DMS153 (cell line): ENCODE measurements at regions not wholly inside any gene's neighbourhood (a gene's known extent, or its start where the extent isn't known, plus 50 kb on each side); places are given as distances from the start of the nearest gene placed in this dataset.
"Not testable (repeated sequence)": the region's sequence is repeated elsewhere in the genome, so short reads cannot be mapped to it uniquely, and the experiment has no call there.

Source experiments
- DNase-seq: peaks from one replicate; lab custom pipeline; 2025; lab: John Stamatoyannopoulos, UW

DNA sequence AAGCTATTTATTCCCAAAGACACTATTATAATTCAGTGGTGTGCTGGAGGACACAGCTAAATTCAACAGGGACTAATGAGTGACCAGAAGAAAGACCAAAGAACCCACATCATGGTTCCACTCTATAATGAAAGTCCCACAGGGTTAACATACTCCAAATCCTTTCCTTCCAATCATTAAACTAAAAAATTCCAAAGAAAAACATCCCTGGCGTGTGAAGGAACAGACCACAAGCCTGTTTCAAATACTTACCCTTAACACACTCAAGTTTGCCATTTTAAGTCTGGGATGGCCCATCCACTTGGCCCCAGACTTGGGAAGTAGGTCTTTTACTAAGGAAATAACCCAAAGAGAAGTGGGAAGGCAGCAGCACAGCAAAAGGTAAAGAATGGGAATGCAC is 150.1 kb upstream of the CCDC150 start:
- no peak for DNase-seq

DNA sequence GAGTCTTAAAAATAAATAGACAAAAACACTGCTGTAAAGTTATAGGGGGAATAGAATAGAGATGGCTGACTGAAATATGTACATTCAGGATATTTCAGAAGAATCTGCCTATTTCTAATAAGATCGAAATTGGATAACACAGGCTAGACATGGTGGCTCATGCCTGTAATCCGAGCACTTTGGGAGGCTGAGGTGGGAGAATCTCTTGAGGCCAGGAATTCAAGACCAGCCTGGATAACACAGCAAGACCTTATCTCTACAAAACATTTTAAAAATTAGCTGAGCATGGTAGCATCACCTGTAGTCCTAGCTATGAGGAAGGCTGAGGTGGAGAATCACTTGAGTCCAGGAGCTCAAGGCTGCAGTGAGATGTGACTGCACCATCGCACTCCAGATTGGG is 146.6 kb upstream of the CCDC150 start:
- DNase-seq: no peak

DNA sequence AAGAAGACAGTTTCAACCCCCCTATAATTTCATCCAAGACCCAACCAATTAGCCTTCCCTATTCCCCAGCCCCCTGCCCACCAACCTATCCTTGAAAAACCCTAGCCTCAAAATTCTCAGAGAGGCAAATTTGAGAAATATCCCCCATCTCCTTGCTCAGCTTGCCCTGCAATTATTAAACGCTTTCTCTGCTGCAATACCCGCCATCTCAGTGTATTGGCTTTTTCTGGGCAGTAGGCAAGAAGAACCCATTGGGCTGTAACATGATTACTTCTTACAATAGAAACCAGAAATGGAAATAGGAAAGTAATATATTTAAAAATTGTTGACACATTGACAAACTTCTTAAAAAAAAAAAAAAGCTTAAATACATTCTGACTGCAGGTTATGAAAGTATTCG is 140.6 kb upstream of the CCDC150 start:
- no peak for DNase-seq

GRCh38 chr2:196499686-196500085 is 139.8 kb upstream of the CCDC150 start:
- no peak for DNase-seq

GRCh38 chr2:196500686-196501431 is 138.7 kb upstream of the CCDC150 start:
- no peak for DNase-seq

DNA sequence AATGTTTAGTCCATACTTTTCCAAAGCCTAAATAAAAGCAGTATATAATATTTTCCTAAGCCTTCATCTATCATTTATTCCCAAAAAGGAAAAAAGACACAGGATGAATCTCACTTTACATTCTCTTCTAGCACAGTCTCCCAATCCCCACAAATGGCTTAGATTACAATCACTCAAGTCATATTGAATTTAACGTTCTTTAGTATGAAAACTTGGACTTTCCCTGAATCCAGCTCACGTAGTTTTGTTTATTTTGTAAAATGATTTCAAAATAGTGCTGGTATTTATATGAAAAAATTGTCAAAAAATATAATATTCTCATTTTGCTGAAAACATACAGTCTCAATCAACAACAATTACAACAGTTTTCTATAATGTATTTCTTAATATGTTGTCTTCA is 137.7 kb upstream of the CCDC150 start:
- DNase-seq: no peak

DNA sequence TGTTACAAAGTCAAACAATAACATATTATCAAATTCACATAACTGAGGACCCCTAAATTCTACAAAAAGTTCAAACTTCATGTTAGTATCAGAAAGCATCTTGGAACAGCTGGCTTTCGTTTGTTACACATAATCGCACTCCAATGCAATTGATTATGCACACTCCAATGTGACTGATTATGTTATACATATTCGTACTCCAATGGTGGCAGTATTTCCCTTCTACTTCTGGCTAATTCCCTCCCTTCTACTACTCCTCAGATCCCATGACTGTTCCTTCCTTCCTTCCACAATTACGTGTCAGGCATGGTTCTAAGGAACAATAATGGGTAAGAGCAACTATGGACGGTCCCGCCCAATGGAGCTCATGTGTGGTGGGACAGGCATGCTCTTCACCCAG is 137.1 kb upstream of the CCDC150 start:
- DNase-seq: no peak

GRCh38 chr2:196503398-196503797 is 136.1 kb upstream of the CCDC150 start:
- DNase-seq: no peak

- DNase-seq: no peak
Observed at GRCh38 chr2:196504788-196505187, 134.7 kb upstream of the CCDC150 start.

- no peak for DNase-seq
Observed at GRCh38 chr2:196510246-196510645, 129.3 kb upstream of the CCDC150 start.

- no peak for DNase-seq
Observed at GRCh38 chr2:196511258-196512168, 128.0 kb upstream of the CCDC150 start.

DNA sequence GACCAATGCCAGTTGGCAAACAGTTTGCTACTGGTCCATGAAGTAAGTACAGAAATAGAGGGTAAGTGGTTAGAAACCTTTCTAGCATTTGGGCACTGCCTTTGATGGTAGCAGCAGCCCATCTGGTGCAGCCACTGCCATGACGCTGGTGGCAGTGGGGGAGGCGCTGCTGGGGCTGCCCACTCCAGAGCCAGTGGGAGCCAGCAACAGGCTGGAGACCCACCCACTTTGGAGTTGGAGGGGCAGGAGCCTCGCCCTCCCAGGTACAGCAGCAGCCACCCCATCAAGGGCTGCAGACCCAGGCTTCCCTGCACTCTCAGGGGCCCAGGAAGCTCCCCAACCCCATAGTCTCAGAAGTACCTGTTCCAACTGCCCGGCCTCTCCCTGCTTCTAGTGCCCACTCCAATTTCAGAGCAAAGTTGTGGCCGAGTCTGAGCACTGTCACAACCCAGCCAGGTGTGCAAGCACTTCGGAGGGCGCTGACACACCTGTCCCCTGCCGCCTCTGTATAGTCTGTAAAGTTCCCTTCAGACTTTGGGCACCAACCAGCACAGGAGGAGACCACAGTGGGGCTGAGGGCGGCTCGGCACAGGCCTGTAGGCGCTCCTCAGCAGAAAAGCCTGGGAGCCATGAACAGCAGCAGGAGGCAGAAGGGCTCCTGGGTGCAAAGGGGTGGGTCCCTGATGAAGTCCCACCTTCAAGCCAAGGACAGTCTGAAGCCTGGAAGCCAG is 125.6 kb upstream of the CCDC150 start:
- no peak for DNase-seq

DNA sequence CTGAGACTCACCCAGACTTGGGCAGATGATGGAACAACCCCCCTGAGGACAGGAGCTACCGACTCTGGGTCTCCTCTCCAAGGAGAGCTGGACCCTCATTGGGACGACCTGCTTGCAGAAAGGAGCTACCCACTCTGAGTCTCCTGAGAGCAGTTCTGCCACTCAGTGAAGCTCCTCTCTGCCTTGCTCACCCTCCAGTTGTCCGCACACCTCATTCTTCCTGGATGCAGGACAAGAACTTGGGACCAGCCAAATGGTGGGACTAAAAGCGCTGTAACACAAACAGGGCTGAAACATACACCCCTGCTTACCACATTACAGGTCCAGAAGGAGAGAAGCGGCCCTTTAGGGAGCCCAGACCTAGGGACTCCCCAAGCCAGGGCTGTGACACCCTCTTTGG is 124.9 kb upstream of the CCDC150 start:
- DNase-seq: no peak

- DNase-seq: no peak
Observed at GRCh38 chr2:196515051-196515450, 124.5 kb upstream of the CCDC150 start.

DNA sequence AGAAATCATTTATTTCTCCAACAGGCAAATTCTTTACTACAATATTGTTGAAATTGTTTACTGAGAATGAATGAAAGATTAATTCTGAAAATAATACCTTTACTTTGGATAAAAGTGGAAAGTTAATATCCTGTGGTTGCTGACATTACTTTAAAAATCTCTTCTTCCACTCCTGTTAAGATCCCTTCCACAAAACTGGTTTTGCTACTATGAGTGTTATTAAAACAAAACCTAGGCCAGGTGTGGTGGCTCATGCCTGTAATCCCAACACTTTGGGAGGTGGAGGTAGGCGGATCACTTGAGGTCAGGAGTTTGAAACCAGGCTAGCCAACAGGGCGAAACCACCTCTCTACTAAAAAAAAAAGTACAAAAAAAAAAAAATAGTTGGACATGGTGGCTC is 123.9 kb upstream of the CCDC150 start:
- no peak for DNase-seq

DNA sequence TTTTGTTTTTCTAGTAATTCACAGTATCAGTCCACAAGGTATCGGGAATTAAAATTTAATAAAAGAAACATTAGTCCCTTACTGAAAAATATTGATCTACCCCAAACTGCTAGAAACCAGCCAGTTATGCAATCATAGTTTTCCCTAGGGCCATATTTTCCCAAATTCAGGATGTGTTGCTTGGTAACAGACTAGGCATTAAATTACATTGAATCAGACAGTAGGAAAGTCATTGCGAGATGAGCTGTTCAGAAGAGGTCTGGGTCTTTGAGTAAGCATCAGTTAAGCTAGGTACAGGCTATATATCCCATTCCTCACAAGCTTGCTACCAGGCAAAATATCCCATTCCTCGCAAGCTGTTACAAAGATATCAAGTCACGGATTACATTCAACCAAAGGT is 123.0 kb upstream of the CCDC150 start:
- DNase-seq: no peak

DNA sequence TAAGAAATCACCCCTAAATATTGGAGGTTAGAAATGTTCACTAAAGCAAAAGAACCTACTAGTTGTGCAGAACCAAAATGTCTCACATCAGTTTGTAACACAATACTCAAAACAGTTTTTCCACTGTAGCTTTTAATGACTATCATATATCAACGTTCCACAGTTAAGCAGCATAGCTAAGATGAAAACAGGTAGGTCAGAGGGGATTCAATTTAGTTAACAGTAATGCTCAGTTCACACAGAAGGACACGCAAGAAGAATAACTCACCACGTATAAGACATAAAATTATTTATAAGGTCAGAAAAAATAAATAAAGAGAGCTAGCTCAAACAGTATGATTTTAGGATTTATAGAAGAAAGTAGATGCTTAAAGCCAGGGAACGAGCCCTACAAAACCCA is 118.9 kb upstream of the CCDC150 start:
- DNase-seq: no peak

GRCh38 chr2:196526981-196527725 is 112.4 kb upstream of the CCDC150 start:
- not testable (repeated sequence) for DNase-seq

DNA sequence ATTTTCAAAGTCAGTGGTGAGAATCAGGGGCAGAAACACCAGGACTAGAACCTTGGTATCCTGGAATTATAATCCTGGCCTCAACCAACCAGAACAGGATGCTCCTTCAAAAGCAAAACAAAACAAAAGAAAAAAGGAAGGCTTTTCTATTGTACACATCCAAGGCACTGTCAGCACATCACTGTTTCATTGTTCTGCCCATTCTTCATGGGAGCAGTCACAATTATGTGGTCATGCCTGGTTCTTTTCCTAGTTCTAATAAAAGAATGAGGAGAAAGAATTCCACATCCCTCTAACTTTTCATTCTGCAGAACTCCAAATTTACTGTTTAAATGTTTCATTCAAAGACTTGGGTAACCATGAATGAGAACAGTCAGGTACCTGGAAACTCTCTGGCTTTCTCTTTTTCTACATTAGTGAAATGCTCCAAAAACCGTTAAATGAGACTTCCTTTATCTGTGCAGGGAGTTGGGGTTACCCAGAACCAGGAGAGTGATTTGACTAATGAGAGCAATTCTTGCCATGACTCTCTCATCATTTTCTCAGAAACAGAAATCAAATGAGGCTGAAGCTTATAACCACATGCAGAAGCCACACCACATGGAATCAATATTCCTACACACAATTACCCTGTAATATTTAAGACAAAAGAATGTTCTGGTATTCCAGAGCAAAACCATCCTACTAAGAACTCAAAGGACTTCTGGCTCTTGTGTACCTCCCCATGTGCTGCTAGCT is 110.9 kb upstream of the CCDC150 start:
- no peak for DNase-seq

DNA sequence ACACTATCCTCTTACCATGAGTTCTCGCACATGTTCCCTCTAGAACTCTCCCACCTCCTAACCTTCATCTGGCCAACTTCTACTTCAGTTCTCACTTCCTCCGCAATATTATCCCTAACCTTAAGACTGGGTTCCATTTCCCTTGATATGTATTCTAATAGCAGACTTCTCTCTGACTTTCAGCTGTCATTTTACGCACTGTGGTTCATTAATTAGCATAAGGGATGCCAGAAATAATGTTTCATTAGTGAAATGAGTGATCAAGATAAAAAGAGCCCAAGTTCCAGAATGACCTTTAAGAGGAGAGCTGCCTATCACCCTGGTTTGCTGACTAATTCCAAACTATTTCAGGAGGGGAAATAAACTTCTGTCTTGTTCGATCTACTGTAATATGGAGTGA is 108.6 kb upstream of the CCDC150 start:
- DNase-seq: no peak

- no peak for DNase-seq
Observed at GRCh38 chr2:196533772-196534397, 105.6 kb upstream of the CCDC150 start.
